Smooth muscle cell (in vitro differentiated cells): ENCODE measurements at regions not wholly inside any gene's neighbourhood (a gene's known extent, or its start where the extent isn't known, plus 50 kb on each side); places are given as distances from the start of the nearest gene placed in this dataset.
"Not testable (repeated sequence)": the region's sequence is repeated elsewhere in the genome, so short reads cannot be mapped to it uniquely, and the experiment has no call there.

ENCODE experiments used
- DNase-seq: peaks from one replicate; lab custom pipeline; 2025; ENCODE audit not compliant: unreplicated experiment; lab: John Stamatoyannopoulos, UW
- H2AFZ ChIP-seq: fragments of 200-600 bp; sonication (generic); 2 replicates; pipeline ENCODE4 v1.6.0; 2016; ENCODE audit warnings: antibody characterized with exemption, low read depth, mild to moderate bottlenecking
- H3F3A ChIP-seq: fragments of 200-600 bp; sonication (generic); 2 replicates; pipeline ENCODE4 v1.6.0; 2017; ENCODE audit warnings: antibody characterized with exemption, low read depth
- H3K27ac ChIP-seq: fragments of 200-600 bp; sonication (generic); 2 replicates; pipeline ENCODE4 v1.5.1; 2016; ENCODE audit warnings: low read depth, mild to moderate bottlenecking
- H3K27me3 ChIP-seq: fragments of 200-600 bp; sonication (generic); 2 replicates; pipeline ENCODE4 v1.6.1; 2016; ENCODE audit warnings: low read depth, mild to moderate bottlenecking
- H3K36me3 ChIP-seq: fragments of 200-600 bp; sonication (generic); 2 replicates; pipeline ENCODE4 v1.5.1; 2016; ENCODE audit warnings: low read depth
- H3K4me1 ChIP-seq: fragments of 200-600 bp; sonication (generic); 2 replicates; pipeline ENCODE4 v1.5.1; 2016; ENCODE audit warnings: low read depth
- H3K4me2 ChIP-seq: fragments of 200-600 bp; sonication (generic); 2 replicates; pipeline ENCODE4 v1.6.0; 2016; ENCODE audit warnings: mild to moderate bottlenecking
- H3K4me3 ChIP-seq: fragments of 200-600 bp; sonication (generic); 2 replicates; pipeline ENCODE4 v1.5.1; 2016; ENCODE audit warnings: mild to moderate bottlenecking
- H3K79me2 ChIP-seq: fragments of 200-600 bp; sonication (generic); 2 replicates; pipeline ENCODE4 v1.6.0; 2016; ENCODE audit warnings: low read depth, mild to moderate bottlenecking
- H3K9ac ChIP-seq: fragments of 200-600 bp; sonication (generic); 2 replicates; pipeline ENCODE4 v1.6.0; 2016; ENCODE audit warnings: low read depth
- H3K9me3 ChIP-seq: fragments of 200-600 bp; sonication (generic); replicated peaks from 2 replicates; pipeline ENCODE4 v1.5.1; 2016; ENCODE audit warnings: low read depth
- H4K20me1 ChIP-seq: fragments of 200-600 bp; sonication (generic); 2 replicates; pipeline ENCODE4 v1.6.0; 2016; ENCODE audit warnings: low read depth
- CTCF ChIP-seq: fragments of 200-600 bp; sonication (generic); IDR thresholded peaks from 2 replicates; pipeline ENCODE4 v1.5.1; 2017; ENCODE audit warnings: borderline replicate concordance, mild to moderate bottlenecking, antibody characterized with exemption; ENCODE audit not compliant: insufficient read depth, poor library complexity, severe bottlenecking
- WGBS: methylation state at CpG from one replicate; pipeline ENCODE4 v1.1.7; 2016; ENCODE audit warnings: low lambda C conversion rate; 5-methylcytosine and 5-hydroxymethylcytosine counted together

- Histone ChIP-seq H3K9me3 (no peaks in the 10 kb centered on the region), H2AFZ (no peak overlapping the region)
These were observed 72.8 kb upstream of the GOLGA8B start for GRCh38 chr15:34656005-34656796.

GRCh38 chr15:34655326-34655725 lies 71.9 kb upstream of the GOLGA8B start:
- no peak for TF ChIP-seq CTCF
- Histone ChIP-seq H3K79me2 (no peaks in the 10 kb centered on the region), H2AFZ (no peak overlapping the region), H3K36me3 (no peaks in the 10 kb centered on the region), H3K27me3 (no peaks in the 10 kb centered on the region), H3K9me3 (no peaks in the 10 kb centered on the region), H3F3A (no peaks in the 10 kb centered on the region), H3K4me2 (no peak overlapping the region), H3K4me1 (no peaks in the 10 kb centered on the region), H3K9ac (no peak overlapping the region), H3K27ac (no peak overlapping the region), H3K4me3 (no peak overlapping the region), H4K20me1 (no peaks in the 10 kb centered on the region)
- no peak for DNase-seq
- WGBS, result 64% methylated on average over 2 of the region's 2 CpGs

More at GRCh38 chr15:34656005-34656796, 72.8 kb upstream of the GOLGA8B start:
- no peaks in the 10 kb centered on the region for H3K36me3 ChIP-seq
- H3K4me2 ChIP-seq, result no peak overlapping the region
- H3K4me1 ChIP-seq, result no peaks in the 10 kb centered on the region
- H4K20me1 ChIP-seq, result no peaks in the 10 kb centered on the region
- H3F3A ChIP-seq, result no peaks in the 10 kb centered on the region
- H3K79me2 ChIP-seq, result no peaks in the 10 kb centered on the region
- no peaks in the 10 kb centered on the region for H3K27me3 ChIP-seq
- no peak overlapping the region for H3K27ac ChIP-seq
- DNase-seq, result no peak
- H3K4me3 ChIP-seq, result no peak overlapping the region
- H3K9ac ChIP-seq, result no peak overlapping the region
- WGBS, result 97% methylated on average over 6 of the region's 6 CpGs
- no peak for TF ChIP-seq CTCF

- no peak for TF ChIP-seq CTCF
- Histone ChIP-seq H2AFZ (no peak overlapping the region), H3K4me1 (no peaks in the 10 kb centered on the region), H3K4me2 (no peak overlapping the region), H4K20me1 (no peaks in the 10 kb centered on the region), H3K79me2 (no peaks in the 10 kb centered on the region), H3K4me3 (no peak overlapping the region), H3K9ac (no peak overlapping the region), H3K27me3 (no peaks in the 10 kb centered on the region), H3K36me3 (no peaks in the 10 kb centered on the region), H3F3A (no peaks in the 10 kb centered on the region), H3K27ac (no peak overlapping the region), H3K9me3 (no peaks in the 10 kb centered on the region)
- no peak for DNase-seq
- WGBS, result 93% methylated on average over 6 of the region's 6 CpGs
These were observed 71.2 kb upstream of the GOLGA8B start for GRCh38 chr15:34654625-34655024.

- H3K4me1 ChIP-seq, result no peaks in the 10 kb centered on the region
- no peaks in the 10 kb centered on the region for H4K20me1 ChIP-seq
- no peaks in the 10 kb centered on the region for H3K36me3 ChIP-seq
- H3K4me2 ChIP-seq, result no peak overlapping the region
- no peaks in the 10 kb centered on the region for H3K79me2 ChIP-seq
- no peaks in the 10 kb centered on the region for H3K27me3 ChIP-seq
- no peak overlapping the region for H3K27ac ChIP-seq
- no peak for TF ChIP-seq CTCF
- 93% methylated on average over 3 of the region's 3 CpGs for WGBS
- no peaks in the 10 kb centered on the region for H3F3A ChIP-seq
- H3K4me3 ChIP-seq, result no peak overlapping the region
- H3K9ac ChIP-seq, result no peak overlapping the region
- H2AFZ ChIP-seq, result no peak overlapping the region
- no peak for DNase-seq
- H3K9me3 ChIP-seq, result no peaks in the 10 kb centered on the region
These were observed 70.5 kb upstream of the GOLGA8B start for GRCh38 chr15:34653992-34654391.

GRCh38 chr15:34653326-34653725 lies 69.9 kb upstream of the GOLGA8B start:
- H4K20me1 ChIP-seq, H3K9me3 ChIP-seq, H2AFZ ChIP-seq, H3K9ac ChIP-seq, H3K36me3 ChIP-seq, H3F3A ChIP-seq, H3K27ac ChIP-seq, H3K4me3 ChIP-seq, DNase-seq, H3K79me2 ChIP-seq, H3K4me2 ChIP-seq, H3K27me3 ChIP-seq, H3K4me1 ChIP-seq: not testable (repeated sequence)
- WGBS, result 88% methylated on average over 2 of the region's 3 CpGs
